GM18498 (cell line): ENCODE measurements at regions not wholly inside any gene's neighbourhood (a gene's known extent, or its start where the extent isn't known, plus 50 kb on each side); places are given as distances from the start of the nearest gene placed in this dataset.

ENCODE experiments used
- ATAC-seq: cut with Tn5 transposase; IDR thresholded peaks from one replicate; pipeline ENCODE4 v1.9.1; 2021; ENCODE audit warnings: mild to moderate bottlenecking, moderate library complexity; ENCODE audit not compliant: unreplicated experiment

DNA sequence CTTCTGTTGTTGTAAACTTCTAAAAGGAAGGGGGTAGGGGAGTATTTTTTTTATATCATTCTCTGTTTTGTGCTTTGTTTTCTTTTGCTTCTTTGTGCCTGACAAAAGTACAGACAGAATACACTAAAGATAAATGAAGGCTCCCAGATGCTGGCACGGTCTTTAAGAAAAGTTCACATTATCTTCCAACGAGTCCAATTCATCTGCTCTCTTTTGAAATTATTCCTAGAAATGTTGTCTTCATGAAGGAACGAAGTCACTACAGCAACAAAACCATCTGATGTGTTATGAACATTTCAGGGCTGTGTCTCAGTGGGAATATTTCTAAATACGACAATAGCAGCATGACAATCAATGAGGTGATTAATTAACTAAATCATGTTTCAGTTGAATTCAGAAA, 813.8 kb upstream of the HTR2C start:
- no peak for ATAC-seq

DNA sequence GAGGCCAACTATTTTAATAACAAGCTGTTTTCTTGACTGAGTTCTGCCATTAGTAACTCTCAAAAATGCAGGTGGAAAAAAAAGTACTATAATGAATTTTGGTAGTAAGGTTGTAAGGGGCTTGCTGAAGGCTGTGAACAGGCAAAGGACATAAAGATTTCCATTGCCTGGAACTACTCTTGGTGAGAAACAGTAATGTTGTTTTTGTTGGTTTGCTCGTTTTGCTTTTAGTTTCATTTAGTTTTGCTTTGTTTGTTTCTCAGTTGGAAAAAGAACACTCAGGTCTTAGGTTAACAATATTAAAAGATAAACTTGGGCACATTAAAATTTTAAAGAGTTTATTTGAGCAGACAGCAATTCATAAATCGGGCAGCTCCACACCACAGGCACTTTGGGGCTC, 824.5 kb upstream of the HTR2C start:
- peak; percentile 56 for ATAC-seq

DNA sequence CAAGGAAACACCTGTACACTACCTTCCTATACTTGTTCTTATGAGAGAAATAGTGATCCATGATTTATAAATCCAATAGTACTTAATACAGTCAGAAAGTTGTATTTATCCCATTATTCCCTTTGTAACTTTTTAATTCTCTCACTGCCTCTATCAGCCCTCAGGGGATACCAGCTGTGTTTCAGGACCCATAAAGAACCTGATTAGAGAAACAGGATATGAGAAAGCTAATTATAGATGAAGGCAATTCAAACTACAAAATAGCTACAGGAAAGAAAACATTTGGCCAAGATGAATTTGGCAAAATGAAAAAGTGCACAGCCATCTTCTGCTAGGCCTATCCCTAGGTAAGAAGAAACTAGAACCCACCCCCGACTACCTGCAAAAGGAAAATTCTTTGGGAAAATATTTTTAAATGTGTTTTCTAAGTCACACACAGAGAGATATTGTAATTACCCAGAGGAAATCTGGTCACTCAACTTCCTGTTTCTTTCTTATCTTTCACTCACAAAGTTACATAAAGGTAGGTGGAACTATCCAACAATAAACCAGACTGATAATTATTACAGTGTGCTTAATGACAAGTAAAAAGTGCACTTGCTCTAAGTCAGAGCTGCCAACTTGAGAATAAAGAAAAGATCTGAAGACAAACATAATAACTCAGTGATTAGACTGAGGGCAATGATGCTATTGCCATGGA, 836.5 kb upstream of the HTR2C start:
- ATAC-seq: peak; percentile 60

DNA sequence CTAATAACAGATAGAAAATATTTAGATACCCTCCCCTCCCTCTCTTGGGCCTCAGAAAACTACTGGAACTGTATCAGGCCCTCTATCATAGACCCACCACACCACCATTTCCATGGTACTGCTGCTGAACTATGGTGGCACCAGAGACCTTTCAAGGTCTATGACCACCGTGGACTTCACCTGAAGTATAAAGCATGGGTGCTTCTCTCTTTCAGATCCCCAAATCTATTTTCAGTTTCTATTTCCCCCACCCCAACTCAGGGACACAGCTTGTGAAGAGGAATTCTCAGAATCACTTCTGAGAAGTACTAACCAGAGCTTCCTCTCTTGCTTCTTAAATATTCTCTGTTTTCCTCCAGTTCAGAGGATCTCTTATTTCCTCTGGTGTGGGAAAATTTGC, 840.8 kb upstream of the HTR2C start:
- peak; percentile 61 for ATAC-seq

DNA sequence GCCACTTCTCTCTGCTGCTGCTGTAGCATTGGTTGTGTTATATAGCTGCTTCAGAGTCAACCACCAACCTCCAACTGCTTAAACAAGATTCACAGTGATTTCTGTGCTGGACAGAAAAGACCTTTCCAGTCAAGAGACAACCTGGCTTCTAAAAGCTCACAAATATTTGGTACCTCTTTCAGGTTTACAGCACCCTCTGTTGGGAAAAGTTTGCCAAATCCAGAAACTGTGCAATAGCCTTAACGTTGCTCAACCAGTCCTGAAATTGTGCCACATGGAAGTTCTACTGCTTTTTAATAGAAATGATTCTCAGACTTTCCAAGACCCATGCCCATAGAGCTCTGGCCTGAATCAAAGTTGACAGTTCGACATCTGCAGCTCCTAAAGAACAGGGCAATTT, 842.1 kb upstream of the HTR2C start:
- ATAC-seq: no peak

DNA sequence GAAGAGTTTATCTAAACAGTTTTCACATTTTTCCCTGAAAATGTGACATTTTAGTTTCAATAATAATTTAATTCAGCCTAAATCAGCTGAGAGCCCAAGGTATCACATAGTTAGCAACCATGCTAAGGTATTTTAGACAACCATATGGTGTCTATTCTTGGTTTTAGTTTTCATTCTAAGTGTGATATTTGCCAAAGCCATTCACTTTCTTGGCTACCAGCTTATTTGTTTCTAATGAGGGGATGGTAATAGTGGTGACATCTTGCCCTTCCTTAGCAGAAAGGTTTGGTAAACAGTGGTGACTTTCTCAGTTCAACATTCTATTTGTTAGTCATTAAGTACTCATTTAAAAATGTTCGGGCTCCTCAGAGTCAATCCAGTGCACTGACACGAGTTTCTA, 854.9 kb upstream of the HTR2C start:
- ATAC-seq: peak; percentile 63

DNA sequence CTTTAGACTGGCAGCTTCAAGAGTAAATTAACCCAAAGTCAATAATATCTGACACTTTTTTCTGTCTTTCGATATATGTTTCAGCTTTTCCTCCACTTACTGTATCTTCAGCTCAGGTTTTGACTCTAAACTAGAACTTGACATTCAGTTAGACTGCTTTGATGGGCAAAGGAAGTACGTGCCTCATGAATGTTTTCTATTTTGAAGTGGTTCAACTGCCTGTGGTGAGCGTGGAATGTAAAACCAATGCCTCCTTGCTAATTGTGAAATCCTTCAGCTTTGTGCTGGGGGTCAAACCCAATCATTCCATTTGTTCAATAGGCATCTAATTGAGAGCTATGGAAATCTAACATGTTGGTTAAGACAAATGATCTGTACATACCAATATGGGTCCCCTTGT, 857.0 kb upstream of the HTR2C start:
- ATAC-seq: peak; percentile 15

DNA sequence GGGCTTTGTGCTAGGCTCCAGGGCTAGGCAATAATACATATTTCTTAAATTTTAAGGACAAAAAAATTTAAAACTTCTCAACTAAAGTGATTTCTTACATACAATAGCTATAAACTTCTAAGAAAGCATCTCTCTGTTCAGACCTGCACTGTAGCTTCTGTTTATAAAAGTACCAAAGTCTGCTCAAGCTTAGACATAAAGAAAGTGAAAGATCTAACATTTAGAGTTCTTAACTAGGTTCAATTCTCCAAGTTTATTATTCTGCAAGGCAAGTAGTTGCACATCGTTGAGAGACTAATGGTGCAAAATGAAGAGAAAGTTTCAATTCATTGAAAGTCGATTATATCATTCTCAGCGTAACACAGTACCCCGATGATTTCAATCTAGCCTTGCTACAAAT, 857.4 kb upstream of the HTR2C start:
- ATAC-seq: peak; percentile 66

DNA sequence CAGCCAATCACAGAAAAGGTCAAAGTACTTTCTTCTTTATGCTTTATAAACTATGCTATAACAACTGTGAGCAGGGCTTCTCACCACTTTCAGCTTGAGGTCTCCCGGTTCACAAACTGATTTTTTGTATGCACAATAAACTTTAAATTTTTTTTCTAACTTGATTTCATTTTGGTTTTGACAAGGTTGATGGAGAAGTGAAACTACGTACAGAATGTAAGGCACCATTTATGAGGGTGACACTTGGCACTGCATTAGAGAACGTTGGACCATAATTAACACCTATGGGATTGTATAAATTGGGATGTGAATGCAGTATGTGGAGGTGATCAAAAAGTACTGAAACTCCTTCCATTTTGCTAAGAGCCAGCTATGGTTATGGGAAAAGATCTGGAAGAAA, 857.9 kb upstream of the HTR2C start:
- ATAC-seq: peak; percentile 54

DNA sequence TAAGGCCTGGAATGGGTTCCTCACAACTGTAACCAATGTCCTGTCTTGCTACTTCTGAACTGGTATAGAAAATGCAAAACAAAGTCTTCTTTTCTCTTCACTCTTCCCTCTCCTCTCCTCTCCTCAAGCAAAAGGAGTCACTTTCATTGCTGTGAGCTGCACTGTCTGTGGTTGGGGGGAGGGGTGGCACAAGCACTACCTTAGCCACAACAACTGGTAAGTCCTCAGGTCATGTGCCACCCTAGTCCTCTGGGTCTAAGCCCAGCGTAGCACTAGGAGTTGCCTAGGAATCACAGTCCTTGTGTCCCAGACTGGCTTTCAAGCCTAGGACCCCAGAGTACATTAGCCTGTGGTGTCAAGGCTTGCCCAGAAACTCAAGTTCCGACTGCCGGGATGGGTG, 859.3 kb upstream of the AMOT start:
- no peak for ATAC-seq

DNA sequence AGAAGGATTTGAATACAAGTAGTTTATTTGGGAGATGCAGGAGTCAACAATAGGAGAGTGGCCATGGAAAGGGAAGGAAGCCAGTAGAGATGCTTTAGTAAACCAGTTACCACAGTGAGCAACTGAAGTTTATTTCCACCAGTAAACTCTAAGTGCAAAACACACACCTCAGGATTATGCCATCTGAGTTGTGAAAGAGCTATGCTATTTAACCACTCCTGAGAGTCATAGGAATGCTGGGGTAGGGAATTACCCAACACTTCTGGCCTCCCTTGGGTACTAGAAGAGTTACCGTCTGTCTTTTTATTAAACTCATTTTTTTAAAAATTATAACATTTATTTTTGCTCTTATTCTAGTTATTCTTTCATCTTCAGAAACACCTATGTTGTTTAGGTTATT, 834.6 kb upstream of the AMOT start:
- no peak for ATAC-seq

DNA sequence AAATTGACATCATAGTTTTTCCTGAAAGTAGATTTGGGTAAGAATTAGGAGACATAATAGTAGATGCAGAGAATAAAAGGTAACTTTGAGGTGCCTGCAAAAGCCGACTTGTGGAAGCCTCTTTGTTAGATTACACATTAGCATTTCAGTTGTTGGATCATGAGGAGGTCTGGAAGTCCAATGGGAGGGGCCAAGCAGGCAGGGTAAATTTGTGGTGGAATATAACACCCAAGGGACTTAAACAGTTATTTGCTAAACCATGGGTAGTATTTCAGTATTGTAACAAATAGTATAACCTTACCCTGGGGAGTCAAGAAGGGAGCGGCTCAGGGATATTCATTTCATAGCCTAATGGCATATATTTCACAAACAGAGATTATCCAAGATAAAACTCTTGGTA, 810.7 kb upstream of the AMOT start:
- ATAC-seq: no peak

DNA sequence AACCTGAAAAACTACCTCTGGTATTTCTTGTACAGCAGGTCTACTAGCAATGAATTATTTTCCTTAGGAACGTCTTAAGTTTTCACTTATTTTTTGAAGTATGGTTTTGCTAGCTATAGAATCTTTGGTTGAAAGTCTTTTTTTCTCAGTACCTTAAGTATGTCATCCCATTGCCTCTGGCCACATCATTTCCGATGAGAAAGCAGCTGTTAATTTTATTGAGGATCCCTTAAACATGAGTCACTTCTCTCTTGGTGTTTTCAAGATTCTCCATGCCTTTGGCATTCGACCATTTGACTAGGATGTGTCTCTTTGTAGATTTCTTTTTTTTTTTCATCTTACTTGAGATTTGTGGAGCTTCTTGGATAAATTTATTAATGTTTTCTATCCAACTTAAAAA, 803.8 kb upstream of the AMOT start:
- ATAC-seq: no peak

DNA sequence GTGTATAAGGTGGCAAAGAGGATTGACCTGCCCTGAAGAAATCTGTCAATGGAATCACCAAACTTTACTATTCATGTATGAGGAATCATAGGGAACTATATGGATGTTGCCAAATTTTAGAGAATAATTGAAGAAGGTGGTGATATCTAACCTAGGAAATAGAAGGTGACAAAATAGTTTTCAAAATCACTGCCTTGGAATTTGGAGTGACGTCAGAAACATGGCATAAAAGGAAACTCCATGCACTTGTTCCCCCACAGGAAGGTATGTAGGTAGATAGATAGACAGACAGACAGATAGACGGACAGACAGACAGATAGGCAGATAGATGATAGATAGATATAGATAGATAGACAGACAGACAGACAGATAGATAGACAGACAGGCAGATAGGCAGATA, 793.9 kb upstream of the AMOT start:
- ATAC-seq: no peak

DNA sequence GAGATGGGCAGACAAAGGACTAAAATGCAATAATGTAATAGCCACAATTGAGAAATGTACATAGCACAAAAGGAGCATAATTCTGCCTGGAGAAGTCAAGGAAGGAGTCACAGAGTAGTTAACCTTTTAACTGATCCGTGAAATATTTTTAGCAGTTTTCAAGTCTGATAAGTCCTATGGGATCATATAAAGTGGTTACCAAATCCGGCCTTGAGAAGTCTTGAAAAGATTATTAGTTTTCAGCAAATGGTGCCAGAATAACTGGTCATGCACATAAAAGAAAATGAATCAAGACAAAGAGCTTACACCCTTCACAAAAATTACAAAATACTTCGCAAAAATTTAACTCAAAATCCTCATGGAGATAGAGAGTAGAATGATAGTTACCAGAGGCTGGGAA, 788.7 kb upstream of the AMOT start:
- no peak for ATAC-seq

DNA sequence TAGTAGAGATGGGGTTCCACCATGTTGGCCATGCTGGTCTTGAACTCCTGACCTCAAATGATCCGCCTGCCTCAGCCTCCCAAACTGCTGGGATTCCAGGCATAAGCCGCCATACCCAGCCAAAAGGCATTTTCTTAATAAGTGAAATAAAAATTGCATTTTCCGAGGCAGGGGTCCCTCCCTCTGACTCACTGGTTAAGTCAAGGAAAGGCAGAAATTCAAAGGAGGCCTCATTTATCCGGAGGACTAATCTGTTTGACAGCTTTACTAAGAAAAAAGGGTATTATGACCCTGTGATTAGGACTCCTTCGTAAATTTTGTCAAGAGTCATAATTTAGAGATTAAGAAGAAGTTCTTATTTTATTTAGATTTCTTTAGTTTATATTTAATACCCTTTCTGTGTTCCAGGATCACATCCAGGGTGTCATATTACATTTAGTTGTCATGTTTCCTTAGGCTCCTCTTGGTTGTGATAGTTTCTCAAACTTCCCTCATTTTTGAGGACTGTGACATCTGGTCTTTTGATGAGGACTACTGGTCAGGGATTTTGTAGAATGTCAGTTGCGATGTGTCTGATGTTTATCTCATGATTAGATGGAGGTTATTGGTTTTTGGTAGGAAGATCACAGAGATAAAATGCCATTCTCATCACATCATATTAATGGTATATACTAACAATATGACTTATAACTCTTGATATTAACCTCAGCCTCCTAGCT, 753.7 kb upstream of the AMOT start:
- no peak for ATAC-seq

DNA sequence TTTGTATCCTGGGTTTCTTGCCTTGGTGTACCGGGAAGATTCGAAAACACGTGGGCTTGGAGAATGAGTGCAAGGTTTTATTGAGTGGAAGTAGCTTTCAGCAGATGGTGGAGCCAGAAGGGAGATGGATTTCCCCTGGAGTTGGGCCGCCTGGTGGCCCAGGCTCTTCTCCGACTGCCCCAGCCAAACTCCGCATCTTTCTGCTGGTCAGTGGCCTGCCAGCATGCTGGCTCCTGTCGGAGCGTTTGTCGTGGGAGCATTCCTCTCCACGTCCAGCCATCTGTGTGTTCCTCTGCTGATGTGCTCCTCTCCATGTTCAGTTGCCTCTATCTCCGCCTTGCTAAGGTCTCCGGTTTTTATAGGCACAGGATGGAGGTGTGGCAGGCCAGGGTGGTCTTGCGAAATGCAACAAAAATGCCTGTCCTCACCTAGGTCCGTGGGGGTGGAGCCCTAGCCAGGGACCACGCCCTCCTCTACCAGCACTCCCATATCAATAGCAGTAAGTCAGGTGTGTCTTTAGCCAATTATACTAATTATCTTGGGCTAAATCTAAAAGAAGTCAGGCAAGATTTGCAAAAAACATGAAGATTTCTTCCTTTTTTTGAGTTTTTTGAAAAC, 745.8 kb upstream of the AMOT start:
- no peak for ATAC-seq

DNA sequence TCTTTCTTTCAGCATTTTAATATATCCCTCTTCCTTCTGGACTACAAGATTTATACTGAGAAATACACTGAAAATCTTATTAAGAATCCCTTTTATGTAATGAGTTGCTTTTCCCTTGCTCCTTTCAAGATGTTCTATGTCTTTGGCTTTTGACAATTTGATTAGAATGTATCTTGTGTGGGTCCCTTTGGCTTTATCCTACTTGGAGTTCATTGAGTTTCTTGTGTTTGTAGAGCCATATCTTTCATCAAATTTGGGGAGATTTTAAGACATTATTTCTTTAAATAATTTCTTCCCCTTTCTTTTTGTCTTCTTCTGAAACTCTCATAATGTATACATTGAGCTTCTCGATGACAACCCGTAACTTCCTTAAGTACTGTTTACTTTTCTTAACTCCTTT, 739.9 kb upstream of the AMOT start:
- ATAC-seq: no peak

DNA sequence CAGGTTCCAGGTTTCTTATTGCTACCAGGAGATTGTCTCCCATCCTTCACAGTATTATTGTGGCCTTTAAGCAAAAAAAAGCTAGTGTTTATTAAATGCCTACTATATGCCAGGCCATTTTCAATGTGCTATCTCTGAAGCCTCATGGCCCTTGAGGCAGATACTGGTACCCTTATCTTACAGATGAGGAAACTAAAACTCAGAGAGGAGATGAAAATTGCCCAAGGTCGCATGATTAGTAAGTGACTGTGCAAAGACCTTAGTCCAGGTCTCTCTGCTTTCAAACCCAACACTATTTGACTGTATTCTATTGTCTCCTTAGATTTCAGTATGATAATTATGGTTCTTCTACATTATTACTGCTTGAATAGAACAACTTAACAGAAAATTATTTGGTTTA, 717.9 kb upstream of the AMOT start:
- no peak for ATAC-seq

DNA sequence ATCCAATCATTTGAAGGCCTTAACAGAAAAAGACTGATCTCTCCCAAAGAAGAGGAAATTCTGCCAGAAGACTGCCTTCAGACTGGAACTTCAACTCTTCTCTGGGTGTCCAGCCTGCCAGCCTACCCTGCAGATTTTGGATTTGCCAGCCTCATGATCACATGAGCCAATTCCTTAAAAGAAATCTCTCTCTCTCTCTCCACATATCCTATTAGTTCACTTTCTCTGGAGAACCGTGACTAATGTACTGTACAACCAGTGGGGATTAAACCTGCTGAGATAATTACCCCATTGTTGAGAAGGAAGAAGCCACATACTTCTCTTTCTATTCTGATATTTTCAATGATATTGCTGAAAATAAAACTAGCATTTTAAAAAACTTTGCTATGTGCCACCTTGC, 711.3 kb upstream of the AMOT start:
- no peak for ATAC-seq

DNA sequence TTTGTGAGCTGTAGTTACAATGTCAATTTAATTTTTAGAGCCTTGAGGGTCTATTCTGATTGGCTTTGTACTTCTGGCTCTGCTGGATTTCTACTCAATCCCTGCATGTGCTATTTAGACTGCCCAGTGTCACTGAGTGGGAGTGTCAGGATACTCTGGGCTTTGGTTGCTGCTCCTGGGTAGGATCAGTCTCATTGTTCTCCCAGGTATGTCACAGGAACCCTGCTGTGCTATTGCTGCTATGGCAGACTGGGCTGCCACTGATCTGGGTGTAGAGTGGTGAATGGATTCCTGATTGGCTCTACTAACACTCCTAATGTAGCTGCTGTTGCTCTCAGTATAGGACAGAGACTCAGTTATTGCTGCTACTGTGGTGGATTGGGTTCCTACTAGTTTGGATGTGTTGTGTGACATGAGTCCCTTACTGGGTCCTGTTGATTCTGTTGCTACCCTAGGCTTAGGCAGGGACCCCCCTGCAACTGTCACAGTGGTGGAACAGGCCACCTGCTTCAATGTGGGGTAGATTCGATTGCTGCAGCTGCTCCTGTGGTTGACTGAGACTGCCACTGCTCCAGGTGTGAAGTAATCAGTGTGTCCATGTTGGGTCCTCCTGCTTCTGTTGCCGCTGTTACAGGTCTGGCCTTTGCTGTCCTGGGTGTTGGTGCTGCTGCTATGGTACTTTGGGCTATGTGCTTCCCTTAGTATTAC, 707.8 kb upstream of the AMOT start:
- ATAC-seq: no peak

DNA sequence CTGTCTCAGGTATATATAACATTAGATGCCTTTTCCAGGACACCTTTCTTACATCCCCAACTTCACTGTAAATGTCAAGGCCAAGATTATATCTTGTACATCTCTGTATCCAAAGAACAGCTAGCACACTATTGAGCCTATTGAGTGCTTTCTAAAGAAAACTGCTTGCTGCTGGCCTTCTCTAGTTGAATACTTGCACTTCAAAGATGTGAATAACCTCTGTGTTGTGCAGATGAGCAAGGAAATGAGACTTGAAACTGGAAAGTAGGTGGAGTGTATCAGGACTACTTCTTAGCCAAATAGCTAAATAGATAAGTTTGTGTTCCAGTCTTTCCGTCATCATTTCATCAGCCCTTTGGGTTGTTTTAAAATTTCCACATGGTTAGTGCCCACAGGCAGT, 704.4 kb upstream of the AMOT start:
- no peak for ATAC-seq
